SKM-1 treated with dmso at 0.1 percent for 144 hours (cell line): ENCODE measurements at regions not wholly inside any gene's neighbourhood (a gene's known extent, or its start where the extent isn't known, plus 50 kb on each side); places are given as distances from the start of the nearest gene placed in this dataset.

Source experiments
- DNase-seq: peaks from one replicate; lab custom pipeline; 2025; ENCODE audit not compliant: unreplicated experiment; lab: John Stamatoyannopoulos, UW

- DNase-seq, result no peak
These were observed 266.4 kb upstream of the TBC1D5 start for GRCh38 chr3:18008706-18009368.

- no peak for DNase-seq
These were observed 265.5 kb upstream of the TBC1D5 start for GRCh38 chr3:18007980-18008379.

- DNase-seq, result no peak
These were observed 253.3 kb upstream of the TBC1D5 start for GRCh38 chr3:17995769-17996168.

DNA sequence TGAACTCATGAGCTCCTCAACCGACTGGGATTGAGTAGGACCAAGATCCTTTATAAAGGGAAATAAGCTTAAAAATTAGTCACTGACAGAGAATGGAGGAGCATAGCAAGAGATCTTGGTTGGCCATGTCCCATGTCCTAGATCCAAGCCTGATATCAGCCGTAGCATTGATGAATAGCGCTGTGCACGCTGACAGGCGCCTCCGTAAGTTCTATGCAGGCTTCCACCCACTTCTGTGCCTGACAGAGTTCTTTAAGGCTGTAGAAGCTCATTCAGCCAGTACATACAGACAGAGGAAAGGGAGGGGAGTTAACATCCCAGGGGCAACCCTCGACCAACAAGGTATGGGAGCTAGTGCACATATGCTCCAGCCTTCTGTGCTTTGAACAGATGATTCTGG, 251.7 kb upstream of the TBC1D5 start:
- DNase-seq, result no peak

GRCh38 chr3:17990390-17990789, 248.0 kb upstream of the TBC1D5 start:
- DNase-seq, result no peak

GRCh38 chr3:17986348-17986816, 244.0 kb upstream of the TBC1D5 start:
- DNase-seq, result no peak

DNA sequence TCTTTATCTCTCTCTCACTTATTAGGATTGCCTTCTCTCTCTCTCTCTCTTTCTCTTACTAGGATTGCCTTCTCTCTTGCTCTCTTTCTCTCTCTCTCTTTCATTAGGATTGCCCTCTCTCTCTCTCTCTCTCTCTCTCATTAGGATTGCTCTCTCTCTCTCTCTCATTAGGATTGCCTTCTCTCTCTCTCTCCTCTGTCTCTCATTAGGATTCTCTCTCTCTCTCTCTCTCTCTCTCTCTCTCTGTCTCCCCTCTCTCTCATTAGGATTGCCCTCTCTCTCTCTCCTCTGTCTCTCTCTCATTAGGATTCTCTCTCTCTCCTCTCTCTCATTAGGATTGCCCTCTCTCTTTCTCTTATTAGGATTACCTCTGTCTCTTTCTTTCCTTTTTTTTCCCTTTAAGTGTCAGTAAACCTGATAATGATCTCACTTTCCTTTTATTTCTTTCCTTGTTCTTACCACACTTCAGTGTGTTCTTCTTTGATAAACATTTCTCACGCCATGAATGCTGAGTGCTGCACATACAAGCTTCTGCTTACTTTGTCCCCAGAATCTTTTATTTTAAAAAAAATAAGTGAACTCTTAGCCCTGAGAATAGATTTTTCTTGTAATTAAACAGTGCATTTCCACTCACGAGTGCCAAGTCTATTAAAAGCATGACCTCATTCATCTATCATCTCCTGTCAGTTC, 243.4 kb upstream of the TBC1D5 start:
- no peak for DNase-seq

GRCh38 chr3:17983106-17983505, 240.7 kb upstream of the TBC1D5 start:
- DNase-seq, result peak; percentile 77

DNA sequence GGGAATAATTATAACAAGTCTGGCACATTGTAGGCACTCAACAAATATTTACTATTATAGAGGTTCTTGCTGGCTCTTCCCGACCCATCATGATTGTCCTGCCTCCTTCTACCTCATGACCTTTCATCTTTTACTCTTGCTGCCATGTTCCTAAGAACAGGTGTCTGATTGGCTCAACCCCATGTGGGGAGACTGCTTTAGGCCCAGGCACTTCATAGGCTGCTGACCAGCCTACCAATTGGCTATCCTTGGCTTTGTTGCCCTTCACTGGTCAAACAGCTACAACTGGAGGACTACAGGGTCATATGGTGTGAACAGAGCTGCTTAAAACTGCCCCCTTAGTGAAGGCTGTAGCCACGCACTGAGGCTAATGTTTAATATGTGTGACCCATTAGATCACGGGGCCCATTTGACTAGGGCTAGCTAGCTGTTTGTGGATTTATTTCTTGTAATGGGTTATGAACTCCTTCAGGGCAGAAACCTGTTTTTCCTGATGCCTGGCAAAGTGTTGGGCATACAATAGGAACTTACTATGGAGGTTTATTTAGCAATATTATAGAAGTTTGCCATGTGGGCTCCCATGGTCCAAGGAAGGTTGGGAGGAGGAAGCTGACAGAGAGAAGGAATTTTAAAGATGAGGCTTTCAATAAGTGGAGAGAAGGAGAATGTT, 239.9 kb upstream of the TBC1D5 start:
- no peak for DNase-seq

GRCh38 chr3:17980863-17981262, 238.4 kb upstream of the TBC1D5 start:
- no peak for DNase-seq

GRCh38 chr3:17979911-17980310, 237.5 kb upstream of the TBC1D5 start:
- no peak for DNase-seq

GRCh38 chr3:17979252-17979651, 236.8 kb upstream of the TBC1D5 start:
- DNase-seq, result no peak

- DNase-seq, result no peak
These were observed 231.9 kb upstream of the TBC1D5 start for GRCh38 chr3:17974206-17974841.

GRCh38 chr3:17972959-17973906, 230.8 kb upstream of the TBC1D5 start:
- no peak for DNase-seq

DNA sequence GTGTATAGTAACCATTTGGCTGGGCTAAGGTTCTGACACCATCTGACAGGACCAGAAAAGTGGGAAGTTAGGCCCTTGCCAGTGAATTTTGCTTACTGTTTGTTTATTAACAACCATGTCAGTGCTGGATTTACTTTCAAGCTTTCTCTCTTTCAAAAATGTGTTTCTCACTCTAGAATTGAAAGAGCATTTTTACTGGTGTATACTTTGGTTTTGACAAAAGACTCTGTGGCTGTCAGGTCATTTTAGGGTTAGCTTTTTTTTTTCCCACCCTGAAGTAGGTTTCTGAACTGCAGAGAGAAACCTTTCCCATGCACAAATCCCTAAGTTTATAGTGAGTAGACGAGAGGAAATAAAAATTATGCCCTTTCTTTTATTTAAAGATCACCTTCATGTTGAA, 230.0 kb upstream of the TBC1D5 start:
- no peak for DNase-seq

GRCh38 chr3:17972030-17972429, 229.6 kb upstream of the TBC1D5 start:
- DNase-seq, result no peak

GRCh38 chr3:17969985-17970568, 227.6 kb upstream of the TBC1D5 start:
- DNase-seq, result no peak

DNA sequence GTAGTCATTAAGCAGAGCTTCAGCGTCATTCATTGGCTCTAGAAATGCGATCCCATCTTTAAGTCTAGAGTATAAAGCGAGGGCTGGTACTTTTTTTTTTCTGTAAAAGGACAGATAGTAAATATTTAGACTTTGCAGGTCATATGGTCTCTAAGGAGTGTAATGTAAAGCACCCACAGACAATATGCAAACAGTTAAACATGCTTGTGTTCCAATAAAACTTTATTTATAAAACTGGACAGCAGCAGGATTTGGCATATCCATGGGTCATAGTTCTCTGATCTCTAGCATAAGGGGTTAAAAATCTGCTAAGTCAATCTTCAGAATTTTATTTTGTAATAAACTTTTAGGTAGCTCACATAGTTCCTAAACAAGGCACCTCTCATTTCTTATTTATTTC, 226.8 kb upstream of the TBC1D5 start:
- DNase-seq, result no peak

- no peak for DNase-seq
These were observed 225.6 kb upstream of the TBC1D5 start for GRCh38 chr3:17967953-17968607.

DNA sequence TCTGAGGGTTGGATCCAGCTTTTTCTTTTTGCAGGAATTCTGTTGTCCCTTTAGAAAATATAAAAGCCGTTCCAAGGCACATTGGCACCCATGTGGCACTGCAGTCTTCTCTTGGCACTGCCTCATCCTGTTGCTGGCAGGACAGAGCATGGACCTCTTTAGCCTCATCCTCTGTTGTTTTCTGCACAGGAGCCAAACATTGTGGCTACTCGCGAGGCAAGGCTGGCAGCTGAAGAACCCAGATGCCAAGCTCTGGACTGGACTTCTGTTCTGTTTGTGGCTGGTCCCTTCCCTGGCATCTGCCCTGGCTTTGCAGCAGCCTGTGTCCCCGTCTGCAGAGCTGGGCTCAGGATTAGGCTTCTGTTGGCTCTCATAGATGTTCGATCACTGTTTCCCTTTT, 224.7 kb upstream of the TBC1D5 start:
- no peak for DNase-seq
